Thymus (tissue), 11 donors: ENCODE measurements at regions not wholly inside any gene's neighbourhood (a gene's known extent, or its start where the extent isn't known, plus 50 kb on each side); places are given as distances from the start of the nearest gene placed in this dataset.

Experiments used
- DNase-seq, 9 donors: peaks; one replicate each; pipeline ENCODE4 v3.0.0-alpha.2; 2013; ENCODE audit warnings: low spot score in 9 of 9, low read depth in 6 of 9, missing footprints in 1 of 9
- H3K27ac ChIP-seq, 2 donors: one replicate each; pipeline ENCODE4 v1.5.1; 2013; ENCODE audit warnings: control low read depth in 1 of 2, low read depth in 1 of 2, low read length in 1 of 2, mild to moderate bottlenecking in 1 of 2, moderate library complexity in 1 of 2
- H3K27me3 ChIP-seq, 2 donors: one replicate each; pipeline ENCODE4 v1.5.1; 2013; ENCODE audit warnings: low read length in 1 of 2; ENCODE audit not compliant: control insufficient read depth in 2 of 2, insufficient read depth in 1 of 2
- H3K36me3 ChIP-seq, 2 donors: one replicate each; pipeline ENCODE4 v1.5.1; 2013; ENCODE audit warnings: low read length in 1 of 2, mild to moderate bottlenecking in 1 of 2, moderate library complexity in 1 of 2; ENCODE audit not compliant: control insufficient read depth in 2 of 2, insufficient read depth in 2 of 2
- H3K4me1 ChIP-seq, 2 donors: one replicate each; pipeline ENCODE4 v1.5.1; 2013; ENCODE audit warnings: low read length in 2 of 2; ENCODE audit not compliant: control insufficient read depth in 2 of 2, insufficient read depth in 2 of 2
- H3K4me3 ChIP-seq, 2 donors: one replicate each; pipeline ENCODE4 v1.5.1; 2013; ENCODE audit warnings: low read length in 2 of 2, control low read depth in 1 of 2, mild to moderate bottlenecking in 1 of 2
- H3K9me3 ChIP-seq, 2 donors: one replicate each; pipeline ENCODE4 v1.5.1; 2013; ENCODE audit warnings: low read length in 1 of 2, mild to moderate bottlenecking in 1 of 2; ENCODE audit not compliant: control insufficient read depth in 2 of 2, insufficient read depth in 1 of 2
- WGBS: extraction: QIAGEN DNeasy Blood & Tissue Kit; methylation state at CpG from one replicate; pipeline ENCODE4 v1.1.7; 2013; 5-methylcytosine and 5-hydroxymethylcytosine counted together
- donor health status: healthy.

GRCh38 chr3:22523925-22524324 is 679.2 kb upstream of the UBE2E2 start:
- no peaks in the 10 kb centered on the region for H3K9me3 ChIP-seq
- H3K27me3 ChIP-seq = no peaks in the 10 kb centered on the region

GRCh38 chr3:22526266-22526837 is 676.8 kb upstream of the UBE2E2 start:
- Histone ChIP-seq H3K4me1 (no peaks in the 10 kb centered on the region), H3K27ac (no peak overlapping the region), H3K36me3 (no peaks in the 10 kb centered on the region), H3K9me3 (no peaks in the 10 kb centered on the region), H3K27me3 (no peaks in the 10 kb centered on the region), H3K4me3 (no peak overlapping the region)
- no peak for DNase-seq
- WGBS = 82% methylated on average over 1 of the region's 1 CpG

More at GRCh38 chr3:22523925-22524324, 679.2 kb upstream of the UBE2E2 start:
- WGBS = 63% methylated on average over 3 of the region's 3 CpGs
- no peak for DNase-seq
- Histone ChIP-seq H3K4me3 (no peak overlapping the region), H3K36me3 (no peaks in the 10 kb centered on the region), H3K4me1 (no peaks in the 10 kb centered on the region), H3K27ac (no peak overlapping the region)

DNA sequence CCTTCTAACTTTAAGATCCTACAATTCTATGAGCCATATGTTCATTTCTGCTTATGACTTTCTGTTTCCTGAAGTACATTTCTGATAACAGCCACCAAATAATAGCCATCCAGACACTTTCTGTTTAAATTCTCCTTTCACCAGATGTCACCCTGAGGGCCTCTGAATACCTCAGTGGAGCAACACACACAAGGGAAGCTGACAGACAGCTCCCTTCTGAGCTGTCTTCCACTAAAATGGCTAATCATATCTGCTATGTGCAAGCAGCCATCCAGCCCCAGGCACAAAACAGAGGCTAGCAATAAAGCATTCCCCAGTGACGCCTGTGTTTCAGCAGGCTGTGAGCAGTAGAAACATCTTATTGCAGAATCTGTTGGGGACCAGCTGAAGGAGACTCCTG is 666.6 kb upstream of the UBE2E2 start:
- Histone ChIP-seq H3K4me3 (no peak overlapping the region), H3K4me1 (no peaks in the 10 kb centered on the region), H3K9me3 (no peaks in the 10 kb centered on the region), H3K27me3 (no peaks in the 10 kb centered on the region), H3K36me3 (no peaks in the 10 kb centered on the region), H3K27ac (no peak overlapping the region)
- 93% methylated on average over 1 of the region's 1 CpG for WGBS
- no peak for DNase-seq

- H3K27me3 ChIP-seq = no peaks in the 10 kb centered on the region
- 85% methylated on average over 1 of the region's 1 CpG for WGBS
- no peak for DNase-seq
- H3K27ac ChIP-seq = no peak overlapping the region
- no peaks in the 10 kb centered on the region for H3K4me1 ChIP-seq
- no peaks in the 10 kb centered on the region for H3K36me3 ChIP-seq
- no peaks in the 10 kb centered on the region for H3K9me3 ChIP-seq
- no peak overlapping the region for H3K4me3 ChIP-seq
These were observed 665.6 kb upstream of the UBE2E2 start for GRCh38 chr3:22537560-22537959.

DNA sequence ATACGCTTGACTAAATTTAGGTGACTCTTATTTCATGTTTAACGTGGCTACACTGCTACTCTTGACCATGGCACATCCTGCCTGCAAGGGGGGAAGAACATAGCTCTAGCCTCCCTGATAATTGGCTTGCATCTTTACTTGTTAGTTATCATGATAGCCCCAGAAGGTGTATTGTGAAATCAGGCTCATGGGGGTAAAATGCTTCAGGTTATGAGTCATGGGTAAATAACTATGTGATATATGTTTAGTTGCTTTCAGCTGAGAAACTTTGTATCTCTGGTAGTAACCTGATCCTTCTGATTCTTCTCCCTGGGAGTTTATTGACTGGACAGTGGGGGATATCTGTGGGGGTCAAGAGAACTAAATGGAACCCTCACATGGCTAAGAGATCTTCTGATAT is 660.8 kb upstream of the UBE2E2 start:
- DNase-seq = no peak
- 92% methylated on average over 2 of the region's 2 CpGs for WGBS

DNA sequence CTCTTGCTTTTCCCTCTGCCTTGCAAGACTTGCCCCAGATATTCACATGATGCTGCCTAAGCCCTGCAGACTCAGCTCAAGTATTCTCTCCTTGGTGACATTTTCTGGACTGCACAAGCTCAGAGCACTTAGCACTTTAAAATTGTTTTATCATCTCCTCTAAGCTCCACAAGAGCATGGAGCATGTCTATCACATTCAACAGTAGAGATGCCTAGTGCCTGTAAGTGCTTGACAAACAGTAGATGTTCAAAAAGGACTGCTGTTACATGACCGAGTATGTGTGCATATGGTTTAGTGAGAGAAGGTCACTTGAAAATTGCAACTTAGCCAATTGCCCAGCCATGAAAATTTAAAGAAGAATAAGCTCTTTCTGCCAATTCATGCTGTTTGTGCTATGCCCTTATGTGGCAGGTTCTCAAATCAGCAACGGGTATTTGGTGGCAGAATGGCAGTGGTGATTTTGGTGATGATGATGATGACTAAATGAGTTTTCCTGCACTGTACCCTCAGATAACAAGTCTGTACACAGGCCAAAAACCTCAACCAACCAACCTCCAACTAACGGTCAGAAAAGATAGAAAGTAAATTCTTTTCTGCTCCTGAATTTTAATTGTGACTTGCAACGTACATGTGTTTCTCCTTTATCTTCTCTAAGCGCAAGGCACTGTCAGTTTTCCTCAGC is 647.2 kb upstream of the UBE2E2 start:
- Histone ChIP-seq H3K27me3 (no peaks in the 10 kb centered on the region), H3K4me3 (no peak overlapping the region), H3K36me3 (no peaks in the 10 kb centered on the region), H3K9me3 (no peaks in the 10 kb centered on the region), H3K27ac (no peak overlapping the region), H3K4me1 (no peaks in the 10 kb centered on the region)
- DNase-seq = no peak
- 49% methylated on average over 5 of the region's 5 CpGs for WGBS

More for the DNA sequence above, 660.8 kb upstream of the UBE2E2 start:
- Histone ChIP-seq H3K4me3 (no peak overlapping the region), H3K4me1 (no peaks in the 10 kb centered on the region), H3K27ac (no peak overlapping the region), H3K27me3 (no peaks in the 10 kb centered on the region), H3K9me3 (no peaks in the 10 kb centered on the region), H3K36me3 (no peaks in the 10 kb centered on the region)

GRCh38 chr3:22565393-22565792 is 637.7 kb upstream of the UBE2E2 start:
- Histone ChIP-seq H3K36me3 (no peaks in the 10 kb centered on the region), H3K4me1 (no peaks in the 10 kb centered on the region), H3K27me3 (no peaks in the 10 kb centered on the region), H3K9me3 (no peaks in the 10 kb centered on the region), H3K4me3 (no peak overlapping the region), H3K27ac (no peak overlapping the region)
- no peak for DNase-seq

- Histone ChIP-seq H3K9me3 (no peaks in the 10 kb centered on the region), H3K4me1 (no peaks in the 10 kb centered on the region), H3K27ac (no peak overlapping the region), H3K4me3 (no peak overlapping the region), H3K36me3 (no peaks in the 10 kb centered on the region), H3K27me3 (no peaks in the 10 kb centered on the region)
- 97% methylated on average over 1 of the region's 1 CpG for whole genome bisulfite sequencing
- DNase-seq = no peak
These were observed 634.8 kb upstream of the UBE2E2 start for GRCh38 chr3:22568285-22568684.

DNA sequence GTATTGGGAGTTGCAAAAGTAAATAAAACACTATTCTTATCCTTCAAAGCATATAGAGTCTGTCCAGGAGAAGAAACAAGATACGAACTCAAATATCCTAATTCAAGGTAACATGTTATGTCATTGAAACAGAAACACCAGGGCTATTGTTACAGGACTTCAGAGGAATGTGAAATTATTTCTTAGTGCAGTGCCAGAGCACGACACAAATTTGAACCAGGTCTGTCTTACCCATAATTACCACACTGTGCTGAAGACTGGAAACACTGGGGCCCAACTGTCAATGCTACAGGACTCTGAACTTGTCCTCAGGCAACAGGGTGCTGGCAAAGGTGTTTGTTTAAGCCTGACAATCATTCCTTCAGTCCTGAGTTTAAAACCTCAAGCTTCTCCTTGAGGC is 633.6 kb upstream of the UBE2E2 start:
- 91% methylated on average over 2 of the region's 2 CpGs for WGBS
- no peak overlapping the region for H3K27ac ChIP-seq
- H3K4me1 ChIP-seq = no peaks in the 10 kb centered on the region

More for the DNA sequence above, 633.6 kb upstream of the UBE2E2 start:
- DNase-seq = no peak
- H3K9me3 ChIP-seq = no peaks in the 10 kb centered on the region
- no peaks in the 10 kb centered on the region for H3K27me3 ChIP-seq
- no peaks in the 10 kb centered on the region for H3K36me3 ChIP-seq
- H3K4me3 ChIP-seq = no peak overlapping the region
